CMK (cell line): ENCODE measurements at regions not wholly inside any gene's neighbourhood (a gene's known extent, or its start where the extent isn't known, plus 50 kb on each side); places are given as distances from the start of the nearest gene placed in this dataset.
"Not testable (repeated sequence)": the region's sequence is repeated elsewhere in the genome, so short reads cannot be mapped to it uniquely, and the experiment has no call there.

ENCODE experiments used
- DNase-seq: peaks from one replicate; pipeline ENCODE4 v3.0.0-alpha.2; 2010; ENCODE audit warnings: low read depth

- no peak for DNase-seq
These were observed 818.0 kb downstream of the LTN1 start for GRCh38 chr21:28174701-28175100.

GRCh38 chr21:28174006-28174405 lies 818.7 kb downstream of the LTN1 start:
- DNase-seq: no peak

- no peak for DNase-seq
These were observed 820.3 kb downstream of the LTN1 start for GRCh38 chr21:28172376-28172775.

GRCh38 chr21:28167366-28167765 lies 825.3 kb downstream of the LTN1 start:
- no peak for DNase-seq

- not testable (repeated sequence) for DNase-seq
These were observed 828.2 kb downstream of the LTN1 start for GRCh38 chr21:28164519-28164918.

GRCh38 chr21:28162052-28162451 lies 830.6 kb downstream of the LTN1 start:
- DNase-seq: not testable (repeated sequence)

GRCh38 chr21:28160378-28160777 lies 832.3 kb downstream of the LTN1 start:
- no peak for DNase-seq

GRCh38 chr21:28159396-28159795 lies 833.3 kb downstream of the LTN1 start:
- DNase-seq: no peak

- no peak for DNase-seq
These were observed 836.1 kb downstream of the LTN1 start for GRCh38 chr21:28156590-28156989.

- DNase-seq: no peak
These were observed 838.6 kb downstream of the LTN1 start for GRCh38 chr21:28154121-28154520.

- no peak for DNase-seq
These were observed 839.9 kb downstream of the LTN1 start for GRCh38 chr21:28152732-28153131.

GRCh38 chr21:28151758-28152157 lies 840.9 kb downstream of the LTN1 start:
- no peak for DNase-seq

- DNase-seq: no peak
These were observed 841.9 kb downstream of the LTN1 start for GRCh38 chr21:28150778-28151177.

GRCh38 chr21:28148400-28149064 lies 844.1 kb downstream of the LTN1 start:
- DNase-seq: no peak

GRCh38 chr21:28144653-28145052 lies 848.0 kb downstream of the LTN1 start:
- no peak for DNase-seq

GRCh38 chr21:28144089-28144488 lies 848.6 kb downstream of the LTN1 start:
- no peak for DNase-seq

GRCh38 chr21:28142697-28143096 lies 850.0 kb downstream of the LTN1 start:
- DNase-seq: peak; percentile 29

- DNase-seq: no peak
These were observed 854.4 kb downstream of the LTN1 start for GRCh38 chr21:28138272-28138671.

- DNase-seq: no peak
These were observed 855.9 kb downstream of the LTN1 start for GRCh38 chr21:28136656-28137255.

GRCh38 chr21:28135646-28136045 lies 857.0 kb downstream of the LTN1 start:
- no peak for DNase-seq

- DNase-seq: no peak
These were observed 859.6 kb downstream of the LTN1 start for GRCh38 chr21:28133116-28133515.

GRCh38 chr21:28132713-28133112 lies 860.0 kb downstream of the LTN1 start:
- DNase-seq: no peak

- DNase-seq: no peak
These were observed 865.4 kb downstream of the LTN1 start for GRCh38 chr21:28127175-28127785.
